Activated CD8-positive, alpha-beta memory T cell treated with anti-CD3 and anti-CD28 coated beads, Interleukin-2, amount 10 ng/mL, durations not matched to agents 7 days and 5 days (primary cell): ENCODE measurements at regions not wholly inside any gene's neighbourhood (a gene's known extent, or its start where the extent isn't known, plus 50 kb on each side); places are given as distances from the start of the nearest gene placed in this dataset.

Source experiments
- ATAC-seq: fragments of 150-1000 bp; cut with Tn5 transposase; one replicate; pipeline ENCODE4 v1.10.0; 2021; ENCODE audit warnings: moderate library complexity
- CTCF ChIA-PET: fragments of 350-600 bp; sonication (Branson Sonifier 250); formaldehyde crosslinking; loops from one replicate; lab custom pipeline; 2021; ENCODE audit warnings: antibody characterized with exemption; lab: Charles Lee
- DNase-seq: peaks from one replicate; pipeline ENCODE4 v3.0.0-alpha.2; 2020
- H3K27ac Mint-ChIP-seq: one replicate; pipeline ENCODE4 v1.8.0; 2021; ENCODE audit warnings: mild to moderate bottlenecking, mixed read lengths
- H3K27me3 Mint-ChIP-seq: one replicate; pipeline ENCODE4 v1.8.0; 2021; ENCODE audit warnings: mixed read lengths
- H3K36me3 Mint-ChIP-seq: one replicate; pipeline ENCODE4 v1.8.0; 2021; ENCODE audit warnings: mild to moderate bottlenecking, mixed read lengths
- H3K4me1 Mint-ChIP-seq: one replicate; pipeline ENCODE4 v1.8.0; 2021; ENCODE audit warnings: mixed read lengths
- H3K4me3 Mint-ChIP-seq: one replicate; pipeline ENCODE4 v1.8.0; 2021; ENCODE audit warnings: mild to moderate bottlenecking, moderate library complexity, mixed read lengths
- H3K9me3 Mint-ChIP-seq: one replicate; pipeline ENCODE4 v1.8.0; 2022; ENCODE audit warnings: low read depth, mixed read lengths

DNA sequence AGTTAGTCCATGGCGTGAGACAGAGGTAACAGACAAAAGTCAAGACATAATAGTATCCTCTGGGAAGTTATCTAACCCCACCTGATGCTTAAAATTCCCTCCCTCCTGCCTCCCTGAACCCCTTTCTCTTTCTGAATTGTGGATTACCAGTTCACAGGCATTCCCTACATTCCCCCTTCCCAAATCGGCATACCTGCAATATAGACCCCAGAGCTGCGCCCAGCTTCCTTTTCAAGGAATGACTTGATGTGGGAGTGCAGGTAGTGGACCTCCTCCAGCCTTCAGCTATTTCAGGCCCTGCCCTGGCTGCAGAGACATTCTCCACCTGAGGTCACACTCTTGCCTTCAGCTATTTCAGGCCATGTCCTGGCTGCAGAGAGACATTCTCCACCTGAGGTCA, 111.1 kb upstream of the KLF7 start:
- H3K4me1 Mint-ChIP-seq, result peaks cover 2% of the 10 kb centered on the region
- H3K27ac Mint-ChIP-seq, result no peak overlapping the region
- CTCF ChIA-PET, result interaction anchor here (1.1 kb wide), 1 partner anchor 37 kb away, joined by 3 read pairs; no protein-coding TSS in a partner anchor
- H3K27me3 Mint-ChIP-seq, result peaks cover 3% of the 10 kb centered on the region
- no peak for DNase-seq
- no peaks in the 10 kb centered on the region for H3K36me3 Mint-ChIP-seq
- no peak overlapping the region for H3K4me3 Mint-ChIP-seq
- ATAC-seq, result no peak
- H3K9me3 Mint-ChIP-seq, result no peaks in the 10 kb centered on the region

DNA sequence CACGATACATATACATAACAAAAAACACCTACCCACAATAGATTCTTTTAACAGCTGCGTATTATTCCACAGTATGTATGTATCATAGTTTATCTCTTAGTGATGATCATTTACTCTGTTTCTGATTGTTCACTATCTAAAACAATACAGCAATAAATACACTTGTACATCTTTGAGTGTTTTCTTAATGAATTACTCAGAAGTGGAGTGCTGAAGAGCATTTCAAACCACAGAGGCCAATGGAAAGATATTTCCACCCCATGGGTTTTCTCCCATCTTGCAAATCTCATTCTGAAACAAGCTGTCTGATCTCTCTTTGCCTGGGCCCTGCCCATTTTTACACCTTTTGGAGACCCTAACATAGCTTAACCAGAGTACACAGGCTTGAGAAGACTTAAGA, 113.8 kb upstream of the KLF7 start:
- CTCF ChIA-PET, result no interaction called here

DNA sequence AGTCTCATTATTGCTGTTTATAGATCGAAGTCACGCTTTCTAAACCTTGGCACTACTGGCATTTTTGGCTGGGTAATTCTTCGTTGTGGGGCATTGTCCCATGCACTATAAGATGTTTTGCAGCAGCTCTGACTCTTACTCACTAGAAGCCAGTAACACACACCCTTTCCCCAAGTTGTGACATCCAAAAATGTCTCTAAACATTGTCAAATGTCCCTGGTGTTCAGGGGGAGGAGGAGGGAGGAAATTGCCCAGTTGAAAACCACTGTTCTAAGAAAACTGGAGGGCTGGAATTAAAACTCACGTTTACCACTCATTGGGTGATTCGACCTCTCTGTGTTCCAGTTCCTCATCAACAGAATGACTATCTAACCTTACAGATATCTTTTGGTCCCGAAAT, 115.7 kb upstream of the KLF7 start:
- H3K9me3 Mint-ChIP-seq, result no peaks in the 10 kb centered on the region
- H3K4me1 Mint-ChIP-seq, result peaks cover 27% of the 10 kb centered on the region
- no peak overlapping the region for H3K4me3 Mint-ChIP-seq
- no peaks in the 10 kb centered on the region for H3K36me3 Mint-ChIP-seq
- no peak overlapping the region for H3K27ac Mint-ChIP-seq
- no peak for ATAC-seq
- H3K27me3 Mint-ChIP-seq, result peaks cover 3% of the 10 kb centered on the region
- DNase-seq, result no peak
- CTCF ChIA-PET, result interaction anchor here (1.8 kb wide), 1 partner anchor 9 kb away, joined by 4 read pairs; no protein-coding TSS in a partner anchor

More for the DNA sequence above, 113.8 kb upstream of the KLF7 start:
- peaks cover 13% of the 10 kb centered on the region for H3K4me1 Mint-ChIP-seq
- H3K27me3 Mint-ChIP-seq, result peaks cover 3% of the 10 kb centered on the region
- DNase-seq (no peak), ATAC-seq (peak; percentile 42)
- H3K27ac Mint-ChIP-seq, result no peak overlapping the region
- H3K36me3 Mint-ChIP-seq, result no peaks in the 10 kb centered on the region
- H3K4me3 Mint-ChIP-seq, result no peak overlapping the region
- H3K9me3 Mint-ChIP-seq, result no peaks in the 10 kb centered on the region

DNA sequence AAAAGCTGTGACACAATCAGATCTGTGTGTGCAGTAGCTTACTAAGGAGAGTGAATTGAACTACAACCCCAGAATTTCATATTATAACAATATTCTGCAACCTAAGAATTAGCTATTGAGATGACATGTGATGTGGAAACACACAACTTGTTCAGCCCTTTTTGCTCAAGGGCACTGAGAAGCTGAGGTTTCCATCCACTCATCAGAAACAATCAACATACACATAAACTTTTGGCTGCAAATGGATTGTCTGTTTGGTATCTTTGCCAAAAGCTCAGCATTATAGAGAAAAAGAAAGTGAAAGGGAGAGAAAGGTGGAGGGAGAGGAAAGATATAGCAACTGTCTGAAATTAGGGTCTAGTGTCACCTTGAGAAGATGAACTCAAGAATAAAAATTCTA, 117.2 kb upstream of the KLF7 start:
- H3K9me3 Mint-ChIP-seq, result no peaks in the 10 kb centered on the region
- CTCF ChIA-PET, result interaction anchor here (1.1 to 1.8 kb wide), 3 partner anchors 8 to 190 kb away, joined by 3 to 4 read pairs (median 4); no protein-coding TSS in a partner anchor
- peaks cover 27% of the 10 kb centered on the region for H3K4me1 Mint-ChIP-seq
- ATAC-seq (peak; percentile 27), DNase-seq (no peak)
- H3K4me3 Mint-ChIP-seq, result peak overlapping the region; percentile 29
- H3K27me3 Mint-ChIP-seq, result peaks cover 3% of the 10 kb centered on the region
- peak overlapping the region; percentile 5 for H3K27ac Mint-ChIP-seq
- H3K36me3 Mint-ChIP-seq, result no peaks in the 10 kb centered on the region

DNA sequence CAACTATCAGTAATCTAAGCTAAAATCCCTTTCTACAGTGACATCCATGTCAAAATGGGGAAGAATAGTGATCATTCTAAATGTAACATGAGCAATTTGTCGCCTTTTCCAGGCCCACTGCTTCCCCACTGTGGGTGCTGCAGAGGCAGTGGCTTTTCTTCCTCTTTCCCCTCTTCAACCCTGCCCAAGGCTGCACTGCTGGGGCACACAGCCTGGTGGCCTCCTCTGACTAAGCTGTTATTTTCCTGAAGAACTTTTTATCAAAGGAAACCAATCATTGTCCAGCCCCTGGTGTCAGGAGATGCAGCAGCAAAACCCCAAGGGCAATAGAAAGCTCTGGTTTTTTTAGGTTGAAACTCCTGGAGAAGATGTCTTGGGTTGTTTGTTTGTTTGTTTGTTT, 117.6 kb upstream of the KLF7 start:
- Mint-ChIP-seq H3K27me3 (peaks cover 3% of the 10 kb centered on the region), H3K9me3 (no peaks in the 10 kb centered on the region), H3K4me1 (peaks cover 27% of the 10 kb centered on the region), H3K27ac (peak overlapping the region; percentile 5), H3K36me3 (no peaks in the 10 kb centered on the region), H3K4me3 (peak overlapping the region; percentile 29)
- CTCF ChIA-PET, result interaction anchor here (1.1 to 1.8 kb wide), 3 partner anchors 7 to 190 kb away, joined by 3 to 4 read pairs (median 4); no protein-coding TSS in a partner anchor
- ATAC-seq (peak; percentile 45), DNase-seq (no peak)

DNA sequence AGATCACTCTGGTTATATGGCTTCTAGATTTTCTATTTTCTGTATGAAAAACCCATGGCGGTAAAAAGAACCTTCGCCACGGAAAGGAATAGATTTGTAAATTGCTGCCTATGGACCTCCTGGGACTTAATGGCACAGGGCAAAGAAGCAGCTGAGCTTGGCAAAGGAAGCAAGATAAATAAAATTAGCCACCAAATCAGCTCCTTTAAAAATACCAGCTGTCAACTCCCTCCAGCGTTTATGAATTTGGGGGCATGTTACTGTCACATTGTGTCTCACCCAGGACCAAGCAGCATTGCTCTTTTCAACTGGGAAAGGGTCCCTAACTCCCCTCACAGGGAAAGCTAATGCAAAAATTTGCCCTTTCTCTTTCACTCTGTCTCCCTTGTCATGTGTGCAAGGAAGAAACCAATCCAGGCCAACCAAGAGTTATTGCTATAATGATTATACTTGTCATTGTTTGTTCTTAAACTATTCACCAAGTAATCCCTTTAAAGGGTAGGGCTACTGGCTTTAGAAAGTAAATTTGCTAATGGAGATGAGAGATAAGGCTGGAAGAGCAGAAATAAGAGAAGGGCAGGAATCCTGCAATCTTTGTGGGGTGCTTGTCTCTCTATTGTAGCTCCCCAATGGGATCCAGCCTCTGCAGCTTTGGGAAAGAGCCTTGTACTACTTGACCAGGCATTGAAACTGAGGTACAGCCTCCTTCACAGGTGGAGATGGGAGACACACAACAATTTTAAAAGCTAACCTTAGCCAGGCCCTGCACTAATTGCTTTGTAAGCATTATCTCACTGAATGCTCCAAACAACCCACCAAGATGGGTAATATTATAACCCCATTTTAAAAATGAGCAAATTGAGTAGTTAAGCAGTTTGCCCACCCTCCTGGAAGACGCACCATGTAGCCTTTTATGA, 119.1 kb upstream of the KLF7 start:
- DNase-seq (no peak), ATAC-seq (no peak)
- Mint-ChIP-seq H3K9me3 (no peaks in the 10 kb centered on the region), H3K4me3 (no peak overlapping the region), H3K36me3 (peaks cover 1% of the 10 kb centered on the region), H3K27ac (no peak overlapping the region), H3K27me3 (peaks cover 3% of the 10 kb centered on the region), H3K4me1 (peaks cover 25% of the 10 kb centered on the region)
- CTCF ChIA-PET, result no interaction called here

DNA sequence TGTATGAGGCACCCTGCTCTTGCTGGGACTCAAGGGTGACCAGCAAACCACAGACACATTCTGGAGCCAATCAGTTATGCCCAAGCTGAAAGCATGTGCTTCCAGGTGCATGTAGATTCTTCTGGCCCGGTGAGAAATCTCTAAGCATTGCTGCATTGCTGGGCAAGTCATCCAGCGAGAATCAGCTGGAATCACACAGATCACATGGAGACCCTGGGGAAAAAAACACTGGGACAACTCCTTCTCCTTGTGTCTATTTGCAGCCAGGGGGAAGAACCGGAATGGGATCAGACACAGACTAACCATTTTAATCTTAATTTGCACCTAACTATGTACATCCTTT, 119.7 kb upstream of the KLF7 start:
- Mint-ChIP-seq H3K9me3 (no peaks in the 10 kb centered on the region), H3K27me3 (no peaks in the 10 kb centered on the region), H3K27ac (no peak overlapping the region), H3K4me3 (no peak overlapping the region), H3K36me3 (peaks cover 1% of the 10 kb centered on the region), H3K4me1 (peaks cover 25% of the 10 kb centered on the region)
- DNase-seq (no peak), ATAC-seq (no peak)
- CTCF ChIA-PET, result no interaction called here

DNA sequence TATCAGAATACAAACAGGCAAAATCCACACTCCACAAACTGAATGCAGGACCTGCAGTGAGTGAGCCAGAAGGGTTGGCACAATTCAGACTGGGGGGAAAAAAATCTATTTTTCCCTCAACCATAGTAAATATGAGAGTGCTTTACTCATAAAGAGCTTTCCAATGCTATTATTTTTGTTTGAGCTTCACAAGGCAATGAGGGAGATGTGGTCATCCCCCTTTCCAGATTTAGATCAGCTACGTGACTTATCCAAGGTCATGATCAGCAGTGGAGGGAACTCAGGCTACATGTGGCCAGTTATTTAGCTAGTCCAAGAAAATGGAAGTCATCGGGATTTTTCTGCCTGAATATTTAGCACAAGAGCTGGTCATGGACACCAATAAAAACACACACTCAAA, 120.4 kb upstream of the KLF7 start:
- Mint-ChIP-seq H3K9me3 (no peaks in the 10 kb centered on the region), H3K27me3 (no peaks in the 10 kb centered on the region), H3K4me1 (peaks cover 29% of the 10 kb centered on the region), H3K4me3 (no peak overlapping the region), H3K36me3 (peaks cover 1% of the 10 kb centered on the region), H3K27ac (no peak overlapping the region)
- CTCF ChIA-PET, result no interaction called here
- DNase-seq (no peak), ATAC-seq (no peak)

DNA sequence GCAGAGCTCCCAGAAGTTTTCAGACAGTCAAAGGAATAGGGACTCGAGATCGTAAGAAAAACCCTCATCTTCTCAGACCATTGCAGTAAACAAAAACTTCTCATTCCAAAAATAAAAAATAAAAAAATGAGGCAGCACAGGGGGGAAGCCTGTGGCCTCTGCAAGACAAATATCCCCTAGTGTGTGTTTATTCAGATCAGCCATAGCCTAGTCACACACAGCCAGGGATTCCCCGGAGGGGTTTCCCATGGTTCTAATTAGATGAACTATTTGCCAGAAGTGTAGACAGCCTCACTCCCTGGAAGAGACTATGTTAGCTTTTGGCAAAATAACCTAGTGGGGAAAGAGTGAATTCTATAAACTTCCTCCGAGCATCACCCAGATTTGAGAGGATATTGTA, 122.9 kb upstream of the KLF7 start:
- peaks cover 31% of the 10 kb centered on the region for H3K4me1 Mint-ChIP-seq
- H3K9me3 Mint-ChIP-seq, result no peaks in the 10 kb centered on the region
- no peak overlapping the region for H3K4me3 Mint-ChIP-seq
- CTCF ChIA-PET, result no interaction called here
- DNase-seq (no peak), ATAC-seq (no peak)
- H3K36me3 Mint-ChIP-seq, result peaks cover 1% of the 10 kb centered on the region
- no peaks in the 10 kb centered on the region for H3K27me3 Mint-ChIP-seq
- no peak overlapping the region for H3K27ac Mint-ChIP-seq

GRCh38 chr2:207289295-207290018, 123.7 kb upstream of the KLF7 start:
- peaks cover 1% of the 10 kb centered on the region for H3K36me3 Mint-ChIP-seq
- CTCF ChIA-PET, result no interaction called here
- no peaks in the 10 kb centered on the region for H3K9me3 Mint-ChIP-seq
- no peaks in the 10 kb centered on the region for H3K27me3 Mint-ChIP-seq
- ATAC-seq (no peak), DNase-seq (no peak)
- no peak overlapping the region for H3K27ac Mint-ChIP-seq
- no peak overlapping the region for H3K4me3 Mint-ChIP-seq
- peaks cover 29% of the 10 kb centered on the region for H3K4me1 Mint-ChIP-seq

- no peak overlapping the region for H3K27ac Mint-ChIP-seq
- CTCF ChIA-PET, result interaction anchor here (1.3 kb wide), 1 partner anchor 9 kb away, joined by 4 read pairs; no protein-coding TSS in a partner anchor
- H3K4me1 Mint-ChIP-seq, result peaks cover 19% of the 10 kb centered on the region
These were observed 125.3 kb upstream of the KLF7 start for GRCh38 chr2:207290833-207291624.

GRCh38 chr2:207291625-207292252, 126.0 kb upstream of the KLF7 start:
- Mint-ChIP-seq H3K4me3 (no peak overlapping the region), H3K9me3 (no peaks in the 10 kb centered on the region), H3K27ac (no peak overlapping the region), H3K27me3 (no peaks in the 10 kb centered on the region), H3K36me3 (peaks cover 3% of the 10 kb centered on the region), H3K4me1 (peaks cover 15% of the 10 kb centered on the region)
- no peak for DNase-seq
- ATAC-seq, result no peak
- CTCF ChIA-PET, result no interaction called here

More at GRCh38 chr2:207290833-207291624, 125.3 kb upstream of the KLF7 start:
- DNase-seq (no peak), ATAC-seq (no peak)
- H3K36me3 Mint-ChIP-seq, result peaks cover 3% of the 10 kb centered on the region
- H3K4me3 Mint-ChIP-seq, result no peak overlapping the region
- no peaks in the 10 kb centered on the region for H3K27me3 Mint-ChIP-seq
- H3K9me3 Mint-ChIP-seq, result no peaks in the 10 kb centered on the region
